H1 (cell line): ENCODE measurements at regions not wholly inside any gene's neighbourhood (a gene's known extent, or its start where the extent isn't known, plus 50 kb on each side); places are given as distances from the start of the nearest gene placed in this dataset.

Source experiments
- ASH2L ChIP-seq: fragments of 200-600, 300-600 bp; sonication (generic); IDR thresholded peaks from one replicate; pipeline ENCODE4 v1.7.1; 2017; ENCODE audit warnings: low read length
- MAFK ChIP-seq: IDR thresholded peaks from 2 replicates; pipeline ENCODE4 v1.6.1; 2012; ENCODE audit warnings: low read depth, mild to moderate bottlenecking, improper control_type of control experiment, low read length
- TF ChIP-seq, protein P1 (sequence below), 3 experiments: IDR thresholded peaks; 1 replicate in 2 of 3; 2 replicates in 1 of 3; pipeline versions ENCODE4 v1.5.1 to v1.6.1; 2011; ENCODE audit warnings: low read length in 3 of 3, mild to moderate bottlenecking in 3 of 3, inconsistent platforms in 2 of 3, low read depth in 1 of 3, moderate library complexity in 1 of 3; ENCODE audit not compliant: insufficient read depth in 1 of 3; ENCODE audit errors: control extremely low read depth in 1 of 3
- TF ChIP-seq, protein P2 (sequence below): IDR thresholded peaks from 2 replicates; pipeline ENCODE4 v1.6.1; 2012; ENCODE audit warnings: inconsistent platforms

DNA sequence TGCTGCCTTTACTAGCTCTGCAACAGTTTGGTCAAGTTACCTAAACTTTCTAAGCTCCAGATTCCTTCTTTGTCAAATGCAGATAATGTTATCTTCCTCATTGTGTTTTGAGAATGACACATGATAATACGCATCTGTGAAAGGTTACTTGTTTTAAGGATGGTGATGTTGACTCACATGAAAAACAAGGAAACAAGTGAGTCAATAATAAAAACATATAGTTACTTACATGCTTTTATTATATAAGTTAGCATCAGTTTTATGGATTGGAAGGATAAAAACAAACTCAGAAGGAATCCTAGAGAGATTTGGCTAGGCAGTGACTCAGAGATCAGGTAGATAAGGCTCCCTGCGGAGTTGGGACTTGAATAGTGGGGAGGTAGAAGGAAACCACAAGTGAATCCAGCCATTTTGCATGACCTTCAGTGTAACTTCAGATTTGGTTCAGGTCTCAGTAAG, 144.6 kb downstream of the LMO4 start:
- TF ChIP-seq, protein P1, sequence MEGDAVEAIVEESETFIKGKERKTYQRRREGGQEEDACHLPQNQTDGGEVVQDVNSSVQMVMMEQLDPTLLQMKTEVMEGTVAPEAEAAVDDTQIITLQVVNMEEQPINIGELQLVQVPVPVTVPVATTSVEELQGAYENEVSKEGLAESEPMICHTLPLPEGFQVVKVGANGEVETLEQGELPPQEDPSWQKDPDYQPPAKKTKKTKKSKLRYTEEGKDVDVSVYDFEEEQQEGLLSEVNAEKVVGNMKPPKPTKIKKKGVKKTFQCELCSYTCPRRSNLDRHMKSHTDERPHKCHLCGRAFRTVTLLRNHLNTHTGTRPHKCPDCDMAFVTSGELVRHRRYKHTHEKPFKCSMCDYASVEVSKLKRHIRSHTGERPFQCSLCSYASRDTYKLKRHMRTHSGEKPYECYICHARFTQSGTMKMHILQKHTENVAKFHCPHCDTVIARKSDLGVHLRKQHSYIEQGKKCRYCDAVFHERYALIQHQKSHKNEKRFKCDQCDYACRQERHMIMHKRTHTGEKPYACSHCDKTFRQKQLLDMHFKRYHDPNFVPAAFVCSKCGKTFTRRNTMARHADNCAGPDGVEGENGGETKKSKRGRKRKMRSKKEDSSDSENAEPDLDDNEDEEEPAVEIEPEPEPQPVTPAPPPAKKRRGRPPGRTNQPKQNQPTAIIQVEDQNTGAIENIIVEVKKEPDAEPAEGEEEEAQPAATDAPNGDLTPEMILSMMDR (IDR thresholded peaks at IDR 0.05; ENCODE audit: control extremely low read depth in 1 of 3, insufficient read depth in 1 of 3, low read depth in 1 of 3, low read length in 3 of 3), result no peak
- TF ChIP-seq, protein P2, sequence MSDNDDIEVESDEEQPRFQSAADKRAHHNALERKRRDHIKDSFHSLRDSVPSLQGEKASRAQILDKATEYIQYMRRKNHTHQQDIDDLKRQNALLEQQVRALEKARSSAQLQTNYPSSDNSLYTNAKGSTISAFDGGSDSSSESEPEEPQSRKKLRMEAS, result no peak
- TF ChIP-seq MAFK (no peak), ASH2L (no peak)
